Central memory CD8-positive, alpha-beta T cell (primary cell): ENCODE measurements at regions not wholly inside any gene's neighbourhood (a gene's known extent, or its start where the extent isn't known, plus 50 kb on each side); places are given as distances from the start of the nearest gene placed in this dataset.

ENCODE experiments used
- ATAC-seq: fragments of 150-1000 bp; cut with Tn5 transposase; replicated peaks from 2 replicates; pipeline ENCODE4 v1.10.0; 2022; ENCODE audit warnings: mild to moderate bottlenecking, moderate FRiP score, moderate number of reproducible peaks; ENCODE audit not compliant: poor library complexity, severe bottlenecking; ENCODE audit errors: extremely low read depth
- DNase-seq, 2 donors: peaks; one replicate each; pipeline ENCODE4 v3.0.0; 2021; ENCODE audit warnings: low spot score in 2 of 2
- H3K27ac Mint-ChIP-seq: one replicate; pipeline ENCODE4 v1.8.0; 2022; ENCODE audit warnings: low read depth, mild to moderate bottlenecking, moderate library complexity, mixed read lengths
- H3K27me3 Mint-ChIP-seq: one replicate; pipeline ENCODE4 v1.8.0; 2022; ENCODE audit warnings: mixed read lengths
- H3K36me3 Mint-ChIP-seq: one replicate; pipeline ENCODE4 v1.8.0; 2022; ENCODE audit warnings: mild to moderate bottlenecking, moderate library complexity, mixed read lengths; ENCODE audit not compliant: insufficient read depth
- H3K4me1 Mint-ChIP-seq: one replicate; pipeline ENCODE4 v1.8.0; 2022; ENCODE audit warnings: mixed read lengths
- H3K4me3 Mint-ChIP-seq: one replicate; pipeline ENCODE4 v1.8.0; 2022; ENCODE audit warnings: mild to moderate bottlenecking, moderate library complexity, mixed read lengths
- H3K9me3 Mint-ChIP-seq: one replicate; pipeline ENCODE4 v1.8.0; 2022; ENCODE audit warnings: mixed read lengths

DNA sequence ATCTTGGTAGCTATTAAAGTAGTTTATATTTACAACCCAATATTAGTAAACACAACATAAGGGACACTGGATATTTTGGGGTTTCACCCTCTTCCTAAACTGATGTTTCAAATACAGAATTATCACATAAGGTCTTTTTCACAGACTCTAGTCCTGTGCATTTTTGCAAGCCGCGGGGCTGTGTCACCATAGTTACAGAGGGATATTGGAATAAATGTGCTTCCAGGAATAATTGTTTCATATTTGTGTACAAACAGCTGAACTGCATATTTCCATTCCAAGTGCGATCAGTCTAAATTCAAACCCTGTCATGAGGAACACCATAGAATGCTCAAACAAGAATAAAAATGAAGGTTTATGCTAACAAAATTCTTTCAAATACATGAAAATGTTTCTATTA lies 762.5 kb upstream of the ARGLU1 start:
- Mint-ChIP-seq H3K36me3 (no peaks in the 10 kb centered on the region), H3K27ac (no peak overlapping the region), H3K4me1 (no peaks in the 10 kb centered on the region), H3K27me3 (no peaks in the 10 kb centered on the region), H3K4me3 (no peak overlapping the region), H3K9me3 (peaks cover 14% of the 10 kb centered on the region)
- DNase-seq (no peak), ATAC-seq (no peak)

DNA sequence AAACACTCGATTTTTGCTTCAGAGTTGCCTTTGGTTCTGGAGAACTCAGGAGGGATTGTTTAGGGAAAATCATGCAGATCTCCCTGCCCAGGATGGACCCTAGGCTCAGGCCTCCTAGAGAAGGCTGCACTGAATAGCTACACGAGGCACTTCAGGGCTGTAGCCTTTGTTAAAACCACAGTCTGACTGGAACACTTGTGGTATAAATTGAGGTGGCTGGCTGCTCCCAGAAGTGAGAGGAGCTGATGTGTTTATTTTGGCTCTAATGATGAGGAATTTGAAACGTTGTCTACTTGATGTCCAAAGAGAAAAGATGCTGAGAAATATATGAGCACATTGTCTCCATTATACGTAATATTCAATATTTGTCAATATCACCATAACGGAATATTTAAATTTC lies 762.1 kb upstream of the ARGLU1 start:
- no peak overlapping the region for H3K27ac Mint-ChIP-seq
- peaks cover 14% of the 10 kb centered on the region for H3K9me3 Mint-ChIP-seq
- H3K4me3 Mint-ChIP-seq: no peak overlapping the region
- DNase-seq: no peak
- H3K4me1 Mint-ChIP-seq: no peaks in the 10 kb centered on the region
- ATAC-seq: no peak
- H3K36me3 Mint-ChIP-seq: no peaks in the 10 kb centered on the region
- H3K27me3 Mint-ChIP-seq: no peaks in the 10 kb centered on the region

GRCh38 chr13:107324416-107325204 lies 756.7 kb upstream of the ARGLU1 start:
- no peaks in the 10 kb centered on the region for H3K4me1 Mint-ChIP-seq
- H3K27me3 Mint-ChIP-seq: no peaks in the 10 kb centered on the region
- no peaks in the 10 kb centered on the region for H3K36me3 Mint-ChIP-seq
- no peak overlapping the region for H3K27ac Mint-ChIP-seq
- no peak for ATAC-seq
- H3K4me3 Mint-ChIP-seq: no peak overlapping the region
- DNase-seq: no peak
- H3K9me3 Mint-ChIP-seq: peaks cover 26% of the 10 kb centered on the region

GRCh38 chr13:107322228-107322627 lies 754.3 kb upstream of the ARGLU1 start:
- H3K36me3 Mint-ChIP-seq: no peaks in the 10 kb centered on the region
- ATAC-seq (no peak), DNase-seq (no peak)
- no peak overlapping the region for H3K4me3 Mint-ChIP-seq
- H3K9me3 Mint-ChIP-seq: peaks cover 14% of the 10 kb centered on the region
- H3K27ac Mint-ChIP-seq: no peak overlapping the region
- no peaks in the 10 kb centered on the region for H3K4me1 Mint-ChIP-seq
- no peaks in the 10 kb centered on the region for H3K27me3 Mint-ChIP-seq

GRCh38 chr13:107305178-107305577 lies 737.2 kb upstream of the ARGLU1 start:
- H3K9me3 Mint-ChIP-seq: peaks cover 13% of the 10 kb centered on the region
- no peaks in the 10 kb centered on the region for H3K4me1 Mint-ChIP-seq
- H3K4me3 Mint-ChIP-seq: no peak overlapping the region
- H3K27ac Mint-ChIP-seq: no peak overlapping the region
- no peak for DNase-seq
- H3K36me3 Mint-ChIP-seq: peaks cover 2% of the 10 kb centered on the region
- no peaks in the 10 kb centered on the region for H3K27me3 Mint-ChIP-seq
- no peak for ATAC-seq

DNA sequence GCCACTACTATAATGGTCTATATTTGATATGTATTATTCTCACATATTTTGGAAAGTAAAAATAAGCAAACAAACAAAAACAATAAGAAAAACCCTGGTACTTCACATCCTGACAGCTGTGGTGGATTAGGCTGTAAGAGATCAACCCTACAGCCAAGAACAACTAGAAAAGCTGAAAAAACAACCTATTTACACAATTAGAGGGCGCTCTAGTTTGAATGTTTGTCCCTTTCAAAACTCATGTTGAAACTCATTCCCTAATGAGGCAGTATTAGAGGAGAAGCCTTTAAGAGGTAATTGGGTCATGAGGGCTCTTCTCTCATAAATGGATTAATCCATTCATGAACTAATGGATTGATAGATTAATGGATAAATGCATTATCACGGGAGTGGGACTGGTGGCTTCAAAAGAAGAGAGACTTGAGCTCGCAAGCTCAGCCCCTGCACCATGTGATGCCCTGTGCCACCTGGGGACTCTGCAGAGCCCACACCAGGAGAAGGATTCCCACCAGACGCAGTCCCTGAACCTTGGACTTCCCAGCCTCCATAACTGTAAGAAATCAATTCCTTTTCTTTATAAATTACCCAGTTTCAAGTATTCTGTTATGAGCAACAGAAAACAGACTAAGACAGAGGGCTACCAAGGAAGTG lies 733.9 kb upstream of the ARGLU1 start:
- Mint-ChIP-seq H3K27ac (no peak overlapping the region), H3K27me3 (no peaks in the 10 kb centered on the region), H3K9me3 (peaks cover 19% of the 10 kb centered on the region), H3K36me3 (peaks cover under 1% of the 10 kb centered on the region), H3K4me1 (no peaks in the 10 kb centered on the region), H3K4me3 (no peak overlapping the region)
- no peak for DNase-seq
- ATAC-seq: no peak

- no peaks in the 10 kb centered on the region for H3K4me1 Mint-ChIP-seq
- DNase-seq: no peak
- H3K27ac Mint-ChIP-seq: no peak overlapping the region
- peaks cover 19% of the 10 kb centered on the region for H3K9me3 Mint-ChIP-seq
- ATAC-seq: no peak
- H3K36me3 Mint-ChIP-seq: no peaks in the 10 kb centered on the region
- no peaks in the 10 kb centered on the region for H3K27me3 Mint-ChIP-seq
- H3K4me3 Mint-ChIP-seq: no peak overlapping the region
Measured at GRCh38 chr13:107299717-107300116, 731.8 kb upstream of the ARGLU1 start.

- ATAC-seq (no peak), DNase-seq (no peak)
- no peak overlapping the region for H3K27ac Mint-ChIP-seq
- no peaks in the 10 kb centered on the region for H3K36me3 Mint-ChIP-seq
- no peak overlapping the region for H3K4me3 Mint-ChIP-seq
- H3K27me3 Mint-ChIP-seq: no peaks in the 10 kb centered on the region
- no peaks in the 10 kb centered on the region for H3K4me1 Mint-ChIP-seq
- peaks cover 12% of the 10 kb centered on the region for H3K9me3 Mint-ChIP-seq
Measured at GRCh38 chr13:107296804-107297203, 728.9 kb upstream of the ARGLU1 start.

DNA sequence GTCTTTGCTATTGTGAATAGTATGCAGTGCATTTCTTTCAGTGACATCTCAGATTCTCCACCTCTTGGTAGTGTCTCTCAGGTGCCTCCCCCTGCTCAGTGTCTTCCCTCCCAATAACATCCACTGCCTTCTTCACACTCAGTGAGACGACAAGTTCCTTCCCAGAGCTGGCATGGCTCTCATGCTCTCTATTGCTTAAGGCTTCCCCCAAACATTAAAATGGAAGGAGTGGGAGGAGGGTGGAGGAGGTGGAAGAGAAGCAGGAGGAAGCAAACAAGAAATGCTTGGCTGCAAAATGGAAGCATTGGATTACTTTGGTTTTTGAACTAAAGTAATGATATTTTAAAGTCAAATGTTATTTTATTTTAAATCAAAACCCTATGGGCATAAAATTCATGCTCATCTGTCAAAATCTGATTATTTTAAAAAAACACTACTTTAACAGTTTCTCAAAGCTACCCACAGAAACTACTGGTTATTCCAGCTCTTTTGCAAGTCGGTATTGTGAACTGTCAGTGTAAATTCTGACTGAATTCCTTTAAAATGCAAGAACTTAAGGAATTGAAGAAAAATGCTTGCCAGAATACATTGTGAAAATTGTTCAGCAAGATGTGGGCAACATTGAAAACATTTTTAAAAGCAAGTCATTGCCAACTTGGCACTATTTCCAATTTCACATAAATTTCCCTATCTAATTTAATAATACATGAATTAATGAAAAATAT lies 727.6 kb upstream of the ARGLU1 start:
- Mint-ChIP-seq H3K4me3 (no peak overlapping the region), H3K27me3 (no peaks in the 10 kb centered on the region), H3K27ac (no peak overlapping the region), H3K9me3 (peaks cover 12% of the 10 kb centered on the region), H3K36me3 (no peaks in the 10 kb centered on the region), H3K4me1 (no peaks in the 10 kb centered on the region)
- ATAC-seq (no peak), DNase-seq (no peak)

GRCh38 chr13:107293924-107294323 lies 726.0 kb upstream of the ARGLU1 start:
- peaks cover 9% of the 10 kb centered on the region for H3K9me3 Mint-ChIP-seq
- ATAC-seq (no peak), DNase-seq (no peak)
- H3K36me3 Mint-ChIP-seq: no peaks in the 10 kb centered on the region
- no peaks in the 10 kb centered on the region for H3K4me1 Mint-ChIP-seq
- no peak overlapping the region for H3K27ac Mint-ChIP-seq
- no peak overlapping the region for H3K4me3 Mint-ChIP-seq
- H3K27me3 Mint-ChIP-seq: no peaks in the 10 kb centered on the region

DNA sequence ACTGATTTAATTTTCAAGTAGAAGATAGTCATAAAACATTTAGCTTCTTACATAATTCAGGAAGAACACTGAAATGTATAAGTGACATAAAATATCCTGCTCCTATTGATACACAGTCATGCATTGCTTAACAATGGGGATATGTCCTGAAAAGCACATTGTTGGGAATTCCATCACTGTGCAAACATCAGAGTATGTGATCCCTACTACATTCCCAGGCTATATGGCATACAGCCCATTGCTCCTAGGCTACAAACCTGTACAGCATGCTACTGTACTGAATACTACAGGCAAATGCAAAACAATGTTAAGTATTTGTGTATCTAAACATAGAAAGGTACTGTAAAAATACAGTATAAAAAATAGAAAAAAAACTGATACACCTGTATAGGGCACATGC lies 723.9 kb upstream of the ARGLU1 start:
- no peak overlapping the region for H3K4me3 Mint-ChIP-seq
- no peaks in the 10 kb centered on the region for H3K36me3 Mint-ChIP-seq
- ATAC-seq (no peak), DNase-seq (no peak)
- no peak overlapping the region for H3K27ac Mint-ChIP-seq
- no peaks in the 10 kb centered on the region for H3K4me1 Mint-ChIP-seq
- no peaks in the 10 kb centered on the region for H3K27me3 Mint-ChIP-seq
- peaks cover 7% of the 10 kb centered on the region for H3K9me3 Mint-ChIP-seq

DNA sequence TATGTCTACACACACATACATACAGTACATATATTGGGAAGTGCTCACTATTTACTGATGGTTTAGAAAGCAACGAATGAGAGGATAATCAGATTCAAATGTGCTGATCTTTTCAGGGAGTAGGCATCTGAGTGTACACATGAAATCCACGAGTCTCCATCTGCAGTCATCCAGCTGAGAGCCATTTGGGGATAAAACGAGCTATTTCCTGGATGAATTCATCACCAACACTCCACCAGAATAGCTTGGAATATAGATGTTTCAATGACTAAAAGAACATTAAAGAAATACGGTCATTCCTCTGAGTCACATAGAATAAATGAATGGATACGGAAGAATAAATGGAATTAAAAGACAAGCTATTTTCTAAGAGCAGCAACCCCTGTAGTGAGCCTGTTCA lies 721.6 kb upstream of the ARGLU1 start:
- no peak for DNase-seq
- H3K4me3 Mint-ChIP-seq: no peak overlapping the region
- no peaks in the 10 kb centered on the region for H3K36me3 Mint-ChIP-seq
- H3K4me1 Mint-ChIP-seq: no peaks in the 10 kb centered on the region
- H3K9me3 Mint-ChIP-seq: peaks cover 13% of the 10 kb centered on the region
- H3K27ac Mint-ChIP-seq: no peak overlapping the region
- no peak for ATAC-seq
- no peaks in the 10 kb centered on the region for H3K27me3 Mint-ChIP-seq

DNA sequence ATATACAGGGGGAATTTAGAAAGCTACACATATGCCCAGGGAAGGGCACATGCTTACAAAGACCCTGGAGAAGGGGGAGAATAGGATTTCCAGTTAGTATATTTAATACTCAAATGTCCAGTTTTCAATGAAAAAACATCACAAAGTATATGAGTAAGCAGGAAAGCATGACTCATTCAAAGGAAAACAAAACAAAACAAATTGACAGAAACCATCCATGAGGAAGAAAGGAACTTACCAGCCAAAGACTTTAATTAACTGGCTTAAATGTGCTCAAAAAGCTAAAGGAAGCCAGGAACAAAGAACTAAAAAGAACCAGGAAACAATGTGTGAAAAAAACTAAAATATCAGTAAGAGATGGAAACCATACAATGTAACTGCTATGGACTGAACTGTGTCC lies 716.2 kb upstream of the ARGLU1 start:
- H3K36me3 Mint-ChIP-seq: no peaks in the 10 kb centered on the region
- no peak overlapping the region for H3K4me3 Mint-ChIP-seq
- H3K4me1 Mint-ChIP-seq: no peaks in the 10 kb centered on the region
- H3K9me3 Mint-ChIP-seq: peaks cover 35% of the 10 kb centered on the region
- no peak overlapping the region for H3K27ac Mint-ChIP-seq
- no peak for DNase-seq
- no peak for ATAC-seq
- H3K27me3 Mint-ChIP-seq: no peaks in the 10 kb centered on the region
